HepG2 (cell line): ENCODE measurements at regions not wholly inside any gene's neighbourhood (a gene's known extent, or its start where the extent isn't known, plus 50 kb on each side); places are given as distances from the start of the nearest gene placed in this dataset.

Experiments
- ATAC-seq: fragments of 200-7000 bp; cut with Tn5 transposase; 3 replicates; pipeline ENCODE4 v1.9.1; 2020; ENCODE audit warnings: mild to moderate bottlenecking, moderate library complexity
- BruUV-seq: library from RNA; stranded (reverse); fragments of 400-500 nt; replicated peaks from 2 replicates; lab custom pipeline; 2021; lab: Mats Ljungman, UMichigan
- CTCF ChIA-PET: fragments of 300-600 bp; formaldehyde crosslinking; extraction: SDS; loops from one replicate; lab custom pipeline; 2021; ENCODE audit warnings: low total read pairs, inconsistent platforms, low intra/inter-chr PET ratio; lab: Yijun Ruan, JAX
- POLR2A ChIA-PET: fragments of 350-600 bp; sonication (Branson Sonifier 250); formaldehyde crosslinking; loops from one replicate; lab custom pipeline; 2020; ENCODE audit warnings: antibody characterized with exemption, inconsistent platforms; lab: Yijun Ruan, JAX
- DNase-seq: peaks from one replicate; pipeline ENCODE4 v3.0.0-alpha.2; 2015; ENCODE audit warnings: low spot score
- FAIRE-seq: peaks from 3 replicates; lab custom pipeline; 2011; peaks lifted over from hg19 to GRCh38; lab: Jason Lieb, UNC
- H2AFZ ChIP-seq: one replicate; pipeline ENCODE4 v1.6.1; 2011; ENCODE audit warnings: low read length, inconsistent platforms
- H3K27ac ChIP-seq: fragments of 300-600 bp; 3 replicates; pipeline ENCODE4 v1.8.0; 2011; ENCODE audit warnings: mixed run types, mild to moderate bottlenecking, mixed read lengths, low read length, inconsistent platforms; ENCODE audit not compliant: insufficient read depth; ENCODE audit errors: extremely low read length
- H3K27me3 ChIP-seq, 2 experiments: fragments of 200-600 bp in 1 of 2; 2 replicates in 1 of 2; 3 replicates in 1 of 2; pipeline versions ENCODE4 v1.6.0 to v1.8.0; 2011; ENCODE audit warnings: low read length in 2 of 2, mild to moderate bottlenecking in 2 of 2, moderate library complexity in 2 of 2, inconsistent platforms in 1 of 2; ENCODE audit not compliant: insufficient read depth in 2 of 2, control insufficient read depth in 1 of 2
- H3K36me3 ChIP-seq, 2 experiments: fragments of 200-600 bp in 1 of 2; replicated peaks in 1 of 2; 2 replicates in 1 of 2; 3 replicates in 1 of 2; pipeline versions ENCODE4 v1.5.1 to v1.8.0; 2011; ENCODE audit warnings: low read length in 2 of 2, inconsistent platforms in 1 of 2; ENCODE audit not compliant: insufficient read depth in 2 of 2, control insufficient read depth in 1 of 2
- H3K4me1 ChIP-seq: 2 replicates; pipeline ENCODE4 v1.5.1; 2012; ENCODE audit warnings: low read length, inconsistent platforms; ENCODE audit not compliant: insufficient read depth
- H3K4me2 ChIP-seq: 2 replicates; pipeline ENCODE4 v1.6.0; 2011; ENCODE audit warnings: low read depth, low read length, inconsistent platforms
- H3K4me3 ChIP-seq, 3 experiments: fragments of 200-600 bp in 1 of 3; sonication (generic), shearing (Covaris generic) in 1 of 3; replicated peaks in 1 of 3; 2 replicates each; pipeline ENCODE4 v1.5.1; 2011 to 2016; ENCODE audit warnings: low read length in 3 of 3, inconsistent platforms in 2 of 3, low read depth in 2 of 3, mild to moderate bottlenecking in 2 of 3, control low read depth in 1 of 3, mixed read lengths in 1 of 3; ENCODE audit not compliant: insufficient read depth in 1 of 3
- H3K79me2 ChIP-seq: one replicate; pipeline ENCODE4 v1.6.1; 2011; ENCODE audit warnings: low read length, inconsistent platforms; ENCODE audit not compliant: insufficient read depth
- H3K9ac ChIP-seq: 2 replicates; pipeline ENCODE4 v1.6.0; 2011; ENCODE audit warnings: mild to moderate bottlenecking, low read depth, low read length, inconsistent platforms; ENCODE audit not compliant: insufficient read depth
- H3K9me3 ChIP-seq: 2 replicates; pipeline ENCODE4 v1.5.1; 2012; ENCODE audit warnings: mild to moderate bottlenecking, low read length
- H4K20me1 ChIP-seq: 2 replicates; pipeline ENCODE4 v1.6.0; 2011; ENCODE audit warnings: inconsistent platforms, mild to moderate bottlenecking, low read length, moderate library complexity; ENCODE audit not compliant: insufficient read depth
- ATAD3A ChIP-seq: sonication (generic); formaldehyde crosslinking; IDR thresholded peaks from 2 replicates; pipeline ENCODE4 v1.4.0; 2020; ENCODE audit warnings: missing genetic modification reagents
- ATRX ChIP-seq: sonication (generic); formaldehyde crosslinking; IDR thresholded peaks from 2 replicates; pipeline ENCODE4 v1.4.0; 2020; ENCODE audit warnings: missing genetic modification reagents, borderline replicate concordance
- DPF2 ChIP-seq: sonication (generic); formaldehyde crosslinking; IDR thresholded peaks from 2 replicates; pipeline ENCODE4 v1.4.0; 2020; ENCODE audit warnings: mild to moderate bottlenecking, low read depth, missing genetic modification reagents, borderline replicate concordance
- FIP1L1 ChIP-seq: fragments of 200-400 bp; formaldehyde crosslinking; IDR thresholded peaks from 2 replicates; pipeline ENCODE4 v1.6.1; 2018; ENCODE audit warnings: low read depth, mild to moderate bottlenecking, low read length, moderate library complexity, borderline replicate concordance; ENCODE audit not compliant: insufficient read depth
- FOXP1 ChIP-seq, 2 experiments: fragments of 450-650 bp in 1 of 2; IDR thresholded peaks; 2 replicates each; pipeline ENCODE4 v1.6.1; 2017 to 2018; ENCODE audit warnings: antibody characterized with exemption in 1 of 2
- HNRNPK ChIP-seq: fragments of 200-400 bp; formaldehyde crosslinking; IDR thresholded peaks from 2 replicates; pipeline ENCODE4 v1.6.1; 2018; ENCODE audit warnings: low read length, low read depth, moderate library complexity, mild to moderate bottlenecking; ENCODE audit not compliant: poor library complexity, severe bottlenecking
- POLR2A ChIP-seq, 2 experiments: IDR thresholded peaks; 2 replicates each; pipeline ENCODE4 v1.6.1; 2011; ENCODE audit warnings: low read depth in 2 of 2, low read length in 2 of 2, mild to moderate bottlenecking in 1 of 2, moderate library complexity in 1 of 2; ENCODE audit not compliant: insufficient read depth in 1 of 2
- RFXANK ChIP-seq: IDR thresholded peaks from 2 replicates; pipeline ENCODE4 v1.6.1; 2016
- SSRP1 ChIP-seq: IDR thresholded peaks from 2 replicates; pipeline ENCODE4 v1.6.1; 2016; ENCODE audit warnings: control low read depth
- TGIF2 ChIP-seq: IDR thresholded peaks from 2 replicates; pipeline ENCODE4 v1.6.1; 2016; ENCODE audit warnings: control low read depth, missing compliant biosample characterization
- ZFAT ChIP-seq: sonication (generic); formaldehyde crosslinking; conservative IDR thresholded peaks from 2 replicates; pipeline ENCODE4 v1.8.1; 2023; ENCODE audit warnings: missing genetic modification reagents, inconsistent platforms
- ZMYM4 ChIP-seq: sonication (generic); formaldehyde crosslinking; IDR thresholded peaks from 2 replicates; pipeline ENCODE4 v1.8.1; 2023; ENCODE audit warnings: mild to moderate bottlenecking, missing genetic modification reagents
- ZNF30 ChIP-seq: sonication (generic); formaldehyde crosslinking; IDR thresholded peaks from 2 replicates; pipeline ENCODE4 v1.5.0; 2020; ENCODE audit warnings: mild to moderate bottlenecking, missing genetic modification reagents
- ZNF333 ChIP-seq: sonication (generic); formaldehyde crosslinking; IDR thresholded peaks from 2 replicates; pipeline ENCODE4 v1.4.0; 2020; ENCODE audit warnings: mild to moderate bottlenecking, missing genetic modification reagents, borderline replicate concordance
- ZNF335 ChIP-seq: sonication (generic); formaldehyde crosslinking; IDR thresholded peaks from 2 replicates; pipeline ENCODE4 v1.4.0; 2020; ENCODE audit warnings: missing genetic modification reagents
- ZNF549 ChIP-seq: sonication (generic); formaldehyde crosslinking; IDR thresholded peaks from 2 replicates; pipeline ENCODE4 v1.5.0; 2020; ENCODE audit warnings: missing genetic modification reagents
- ZNF562 ChIP-seq: sonication (generic); formaldehyde crosslinking; IDR thresholded peaks from 2 replicates; pipeline ENCODE4 v1.8.0; 2022; ENCODE audit warnings: missing genetic modification reagents, borderline replicate concordance
- ZNF703 ChIP-seq: sonication (generic); formaldehyde crosslinking; IDR thresholded peaks from 2 replicates; pipeline ENCODE4 v1.5.1; 2020; ENCODE audit warnings: missing genetic modification reagents, mild to moderate bottlenecking, moderate library complexity, borderline replicate concordance
- in situ Hi-C: cut with HindIII; loops from 2 replicates; pipeline ENCODE4 v1.10.0; 2017; ENCODE audit warnings: low pct_unique_long_range_greater_than_20kb; ENCODE audit not compliant: extremely low pct_ligation_motif_present
- intact Hi-C: fragments of 100-400 bp; cut with micrococcal nuclease; formaldehyde crosslinking; loops from one replicate; pipeline ENCODE4 v1.10.0; 2022; ENCODE audit not compliant: unreplicated experiment
- TF ChIP-seq, protein P1 (sequence below): sonication (generic); formaldehyde crosslinking; IDR thresholded peaks from 2 replicates; pipeline ENCODE4 v1.4.0; 2020; ENCODE audit warnings: mild to moderate bottlenecking, low read depth, missing genetic modification reagents
- TF ChIP-seq, protein P2 (sequence below): sonication (generic); formaldehyde crosslinking; IDR thresholded peaks from 2 replicates; pipeline ENCODE4 v1.4.0; 2020; ENCODE audit warnings: missing genetic modification reagents

DNA sequence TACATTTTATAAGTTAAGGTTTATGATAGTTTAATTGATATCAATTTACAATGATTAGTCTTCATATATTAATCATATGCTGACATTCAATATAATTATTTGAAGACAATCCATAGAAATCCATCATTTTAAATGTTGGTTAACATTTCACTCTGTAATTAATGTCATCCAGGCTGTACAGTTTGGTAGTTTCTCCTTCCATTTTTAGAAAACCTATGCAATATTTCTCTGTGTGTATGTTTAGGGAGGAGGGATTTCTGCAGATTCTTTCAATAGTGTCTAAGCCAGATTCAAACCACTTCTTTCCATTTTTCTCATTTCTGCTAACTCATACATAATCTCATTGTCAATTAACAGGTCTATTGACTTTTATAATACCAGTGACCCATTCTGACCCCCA, 1159.0 kb upstream of the ATXN8OS start:
- no TSS peak for BruUV-seq
- ChIA-PET POLR2A (no interaction called here), CTCF (no interaction called here)
- FAIRE-seq (no peak), DNase-seq (no peak), ATAC-seq (no peak)
- Histone ChIP-seq H3K36me3 (no peaks in the 10 kb centered on the region), H3K4me3 (no peak overlapping the region), H3K27me3 (no peaks in the 10 kb centered on the region), H3K27ac (no peak overlapping the region), H4K20me1 (no peaks in the 10 kb centered on the region), H3K4me1 (no peaks in the 10 kb centered on the region), H3K4me2 (no peak overlapping the region), H3K9me3 (no peaks in the 10 kb centered on the region), H2AFZ (no peak overlapping the region), H3K9ac (no peak overlapping the region), H3K79me2 (no peaks in the 10 kb centered on the region)
- in situ Hi-C loops (no loop called here), intact Hi-C loops (no loop called here)
- TF ChIP-seq ZNF549 (CRISPR knock-in tag) (no peak), RFXANK (CRISPR knock-in tag) (no peak), ZNF30 (CRISPR knock-in tag) (no peak), POLR2A (IDR thresholded peaks at IDR 0.05; ENCODE audit: insufficient read depth in 1 of 2, low read depth in 2 of 2, low read length in 2 of 2) (no peak), FOXP1 (IDR thresholded peaks at IDR 0.05) (no peak), FOXP1 (CRISPR knock-in tag; IDR thresholded peaks at IDR 0.05) (no peak), DPF2 (CRISPR knock-in tag) (no peak), ZNF562 (CRISPR knock-in tag) (no peak), FIP1L1 (no peak), ATAD3A (CRISPR knock-in tag) (no peak), ZNF703 (no peak), ZFAT (no peak), ZNF335 (CRISPR knock-in tag) (no peak), HNRNPK (no peak), ATRX (CRISPR knock-in tag) (no peak), SSRP1 (CRISPR knock-in tag) (no peak), TGIF2 (no peak), ZNF333 (CRISPR knock-in tag) (no peak), ZMYM4 (CRISPR knock-in tag) (no peak)
- TF ChIP-seq, protein P1, sequence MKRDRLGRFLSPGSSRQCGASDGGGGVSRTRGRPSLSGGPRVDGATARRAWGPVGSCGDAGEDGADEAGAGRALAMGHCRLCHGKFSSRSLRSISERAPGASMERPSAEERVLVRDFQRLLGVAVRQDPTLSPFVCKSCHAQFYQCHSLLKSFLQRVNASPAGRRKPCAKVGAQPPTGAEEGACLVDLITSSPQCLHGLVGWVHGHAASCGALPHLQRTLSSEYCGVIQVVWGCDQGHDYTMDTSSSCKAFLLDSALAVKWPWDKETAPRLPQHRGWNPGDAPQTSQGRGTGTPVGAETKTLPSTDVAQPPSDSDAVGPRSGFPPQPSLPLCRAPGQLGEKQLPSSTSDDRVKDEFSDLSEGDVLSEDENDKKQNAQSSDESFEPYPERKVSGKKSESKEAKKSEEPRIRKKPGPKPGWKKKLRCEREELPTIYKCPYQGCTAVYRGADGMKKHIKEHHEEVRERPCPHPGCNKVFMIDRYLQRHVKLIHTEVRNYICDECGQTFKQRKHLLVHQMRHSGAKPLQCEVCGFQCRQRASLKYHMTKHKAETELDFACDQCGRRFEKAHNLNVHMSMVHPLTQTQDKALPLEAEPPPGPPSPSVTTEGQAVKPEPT (CRISPR knock-in tag) = no peak
- TF ChIP-seq, protein P2, sequence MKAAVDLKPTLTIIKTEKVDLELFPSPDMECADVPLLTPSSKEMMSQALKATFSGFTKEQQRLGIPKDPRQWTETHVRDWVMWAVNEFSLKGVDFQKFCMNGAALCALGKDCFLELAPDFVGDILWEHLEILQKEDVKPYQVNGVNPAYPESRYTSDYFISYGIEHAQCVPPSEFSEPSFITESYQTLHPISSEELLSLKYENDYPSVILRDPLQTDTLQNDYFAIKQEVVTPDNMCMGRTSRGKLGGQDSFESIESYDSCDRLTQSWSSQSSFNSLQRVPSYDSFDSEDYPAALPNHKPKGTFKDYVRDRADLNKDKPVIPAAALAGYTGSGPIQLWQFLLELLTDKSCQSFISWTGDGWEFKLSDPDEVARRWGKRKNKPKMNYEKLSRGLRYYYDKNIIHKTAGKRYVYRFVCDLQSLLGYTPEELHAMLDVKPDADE (CRISPR knock-in tag) = no peak
